SK-N-SH treated with all-trans-retinoic acid at 6 μM for 48 hours (cell line): ENCODE measurements at regions not wholly inside any gene's neighbourhood (a gene's known extent, or its start where the extent isn't known, plus 50 kb on each side); places are given as distances from the start of the nearest gene placed in this dataset.

Source experiments
- ATAC-seq: fragments of 200-7000 bp; cut with Tn5 transposase; 3 replicates; pipeline ENCODE4 v1.9.1; 2020; ENCODE audit warnings: mild to moderate bottlenecking, moderate library complexity
- ARNTL ChIP-seq: fragments of 450-650 bp; formaldehyde crosslinking; IDR thresholded peaks from 2 replicates; pipeline ENCODE4 v1.5.0; 2020; ENCODE audit warnings: low read depth, mild to moderate bottlenecking, moderate library complexity, borderline replicate concordance
- BACH2 ChIP-seq: fragments of 250-450 bp; sonication (Bioruptor Pico); IDR thresholded peaks from 2 replicates; pipeline ENCODE4 v1.9.0; 2021; ENCODE audit warnings: mild to moderate bottlenecking, borderline replicate concordance
- CSDC2 ChIP-seq: fragments of 250-450 bp; sonication (Bioruptor Pico); IDR thresholded peaks from 2 replicates; pipeline ENCODE4 v1.5.0; 2020; ENCODE audit warnings: mild to moderate bottlenecking, moderate library complexity
- CSRNP3 ChIP-seq: fragments of 250-450 bp; sonication (Bioruptor Pico); IDR thresholded peaks from 2 replicates; pipeline ENCODE4 v1.5.1; 2021; ENCODE audit warnings: mild to moderate bottlenecking, moderate library complexity
- GLIS3 ChIP-seq: fragments of 250-450 bp; sonication (Bioruptor Pico); IDR thresholded peaks from 2 replicates; pipeline ENCODE4 v1.5.0; 2020; ENCODE audit warnings: mild to moderate bottlenecking, moderate library complexity
- ISL1 ChIP-seq: fragments of 250-450 bp; sonication (Bioruptor Pico); IDR thresholded peaks from 2 replicates; pipeline ENCODE4 v2.1.2; 2022; ENCODE audit warnings: mild to moderate bottlenecking, moderate library complexity
- PATZ1 ChIP-seq: fragments of 250-450 bp; sonication (Bioruptor Pico); IDR thresholded peaks from 2 replicates; pipeline ENCODE4 v1.8.0; 2020; ENCODE audit warnings: mild to moderate bottlenecking, moderate library complexity, borderline replicate concordance
- PPARA ChIP-seq: fragments of 250-450 bp; sonication (Bioruptor Pico); IDR thresholded peaks from 2 replicates; pipeline ENCODE4 v1.5.0; 2020; ENCODE audit warnings: mild to moderate bottlenecking, borderline replicate concordance
- RARB ChIP-seq: fragments of 250-450 bp; sonication (Bioruptor Pico); IDR thresholded peaks from 2 replicates; pipeline ENCODE4 v1.8.0; 2021; ENCODE audit warnings: mild to moderate bottlenecking, moderate library complexity
- SNAI2 ChIP-seq: fragments of 250-450 bp; sonication (Bioruptor Pico); IDR thresholded peaks from 2 replicates; pipeline ENCODE4 v1.5.0; 2020; ENCODE audit warnings: mild to moderate bottlenecking, moderate library complexity
- TCF4 ChIP-seq: fragments of 250-450 bp; sonication (Bioruptor Pico); IDR thresholded peaks from 2 replicates; pipeline ENCODE4 v1.8.0; 2021; ENCODE audit warnings: mild to moderate bottlenecking, moderate library complexity, borderline replicate concordance
- TSHZ2 ChIP-seq: fragments of 250-450 bp; sonication (Bioruptor Pico); IDR thresholded peaks from 2 replicates; pipeline ENCODE4 v1.5.0; 2020; ENCODE audit warnings: mild to moderate bottlenecking, moderate library complexity
- ZFP3 ChIP-seq: fragments of 250-450 bp; sonication (Bioruptor Pico); IDR thresholded peaks from 2 replicates; pipeline ENCODE4 v1.5.0; 2020; ENCODE audit warnings: mild to moderate bottlenecking, moderate library complexity
- ZFP30 ChIP-seq: fragments of 450-650 bp; formaldehyde crosslinking; IDR thresholded peaks from 2 replicates; pipeline ENCODE4 v1.5.0; 2022; ENCODE audit warnings: mild to moderate bottlenecking, moderate library complexity
- ZNF565 ChIP-seq: fragments of 450-650 bp; formaldehyde crosslinking; conservative IDR thresholded peaks from 2 replicates; pipeline ENCODE4 v1.5.0; 2020; ENCODE audit warnings: low read depth, mild to moderate bottlenecking, moderate library complexity
- ZNF70 ChIP-seq: fragments of 450-650 bp; formaldehyde crosslinking; IDR thresholded peaks from 2 replicates; pipeline ENCODE4 v1.5.0; 2020; ENCODE audit warnings: mild to moderate bottlenecking, moderate library complexity
- ZNF8 ChIP-seq: fragments of 450-650 bp; formaldehyde crosslinking; IDR thresholded peaks from 2 replicates; pipeline ENCODE4 v1.5.0; 2020; ENCODE audit warnings: mild to moderate bottlenecking, moderate library complexity
- TF ChIP-seq, protein P1 (sequence below): fragments of 250-450 bp; sonication (Bioruptor Pico); IDR thresholded peaks from 2 replicates; pipeline ENCODE4 v1.8.0; 2021; ENCODE audit warnings: low read depth, mild to moderate bottlenecking, moderate library complexity, borderline replicate concordance
- TF ChIP-seq, protein P2 (sequence below): fragments of 250-450 bp; sonication (Bioruptor Pico); IDR thresholded peaks from 2 replicates; pipeline ENCODE4 v1.5.1; 2020; ENCODE audit warnings: low read depth, mild to moderate bottlenecking, moderate library complexity

GRCh38 chr13:37179645-37180044 is 74.2 kb upstream of the CSNK1A1L start:
- TF ChIP-seq ISL1: no peak
- no peak for TF ChIP-seq TCF4
- no peak for TF ChIP-seq CSRNP3 (CRISPR knock-in tag)
- no peak for TF ChIP-seq RARB (CRISPR knock-in tag)
- TF ChIP-seq ZFP30: no peak
- TF ChIP-seq PATZ1: no peak
- TF ChIP-seq SNAI2 (CRISPR knock-in tag): no peak
- TF ChIP-seq ZNF70 (CRISPR knock-in tag): no peak
- TF ChIP-seq ZNF565 (CRISPR knock-in tag): no peak
- TF ChIP-seq, protein P1, sequence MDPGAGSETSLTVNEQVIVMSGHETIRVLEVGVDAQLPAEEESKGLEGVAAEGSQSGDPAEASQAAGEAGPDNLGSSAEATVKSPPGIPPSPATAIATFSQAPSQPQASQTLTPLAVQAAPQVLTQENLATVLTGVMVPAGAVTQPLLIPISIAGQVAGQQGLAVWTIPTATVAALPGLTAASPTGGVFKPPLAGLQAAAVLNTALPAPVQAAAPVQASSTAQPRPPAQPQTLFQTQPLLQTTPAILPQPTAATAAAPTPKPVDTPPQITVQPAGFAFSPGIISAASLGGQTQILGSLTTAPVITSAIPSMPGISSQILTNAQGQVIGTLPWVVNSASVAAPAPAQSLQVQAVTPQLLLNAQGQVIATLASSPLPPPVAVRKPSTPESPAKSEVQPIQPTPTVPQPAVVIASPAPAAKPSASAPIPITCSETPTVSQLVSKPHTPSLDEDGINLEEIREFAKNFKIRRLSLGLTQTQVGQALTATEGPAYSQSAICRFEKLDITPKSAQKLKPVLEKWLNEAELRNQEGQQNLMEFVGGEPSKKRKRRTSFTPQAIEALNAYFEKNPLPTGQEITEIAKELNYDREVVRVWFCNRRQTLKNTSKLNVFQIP: no peak
- TF ChIP-seq ZNF8 (CRISPR knock-in tag): no peak
- TF ChIP-seq, protein P2, sequence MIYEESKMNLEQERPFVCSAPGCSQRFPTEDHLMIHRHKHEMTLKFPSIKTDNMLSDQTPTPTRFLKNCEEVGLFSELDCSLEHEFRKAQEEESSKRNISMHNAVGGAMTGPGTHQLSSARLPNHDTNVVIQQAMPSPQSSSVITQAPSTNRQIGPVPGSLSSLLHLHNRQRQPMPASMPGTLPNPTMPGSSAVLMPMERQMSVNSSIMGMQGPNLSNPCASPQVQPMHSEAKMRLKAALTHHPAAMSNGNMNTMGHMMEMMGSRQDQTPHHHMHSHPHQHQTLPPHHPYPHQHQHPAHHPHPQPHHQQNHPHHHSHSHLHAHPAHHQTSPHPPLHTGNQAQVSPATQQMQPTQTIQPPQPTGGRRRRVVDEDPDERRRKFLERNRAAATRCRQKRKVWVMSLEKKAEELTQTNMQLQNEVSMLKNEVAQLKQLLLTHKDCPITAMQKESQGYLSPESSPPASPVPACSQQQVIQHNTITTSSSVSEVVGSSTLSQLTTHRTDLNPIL (CRISPR knock-in tag): no peak
- TF ChIP-seq BACH2 (CRISPR knock-in tag): no peak
- no peak for TF ChIP-seq CSDC2 (CRISPR knock-in tag)
- no peak for TF ChIP-seq TSHZ2 (CRISPR knock-in tag)
- TF ChIP-seq PPARA (CRISPR knock-in tag): no peak
- TF ChIP-seq ZFP3 (CRISPR knock-in tag): no peak
- TF ChIP-seq, all 23 proteins: peak for 0
- no peak for ATAC-seq

- ATAC-seq: no peak
- TF ChIP-seq, protein P2 (CRISPR knock-in tag): no peak
- TF ChIP-seq, protein P1: no peak
- TF ChIP-seq ZNF565 (CRISPR knock-in tag) (no peak), SNAI2 (CRISPR knock-in tag) (no peak), ZNF8 (CRISPR knock-in tag) (no peak), ARNTL (CRISPR knock-in tag) (no peak), TSHZ2 (CRISPR knock-in tag) (no peak), ZFP3 (CRISPR knock-in tag) (no peak), GLIS3 (CRISPR knock-in tag) (no peak)
Observed at GRCh38 chr13:37177125-37177524, 71.7 kb upstream of the CSNK1A1L start.
